ENCODE measurements at regions not wholly inside any gene's neighbourhood (a gene's known extent, or its start where the extent isn't known, plus 50 kb on each side); places are given as distances from the start of the nearest gene placed in this dataset.
A peak's percentile ranks its signal among the peaks of the same experiment; 100 is the strongest.
"Not testable (repeated sequence)": the region's sequence is repeated elsewhere in the genome, so short reads cannot be mapped to it uniquely, and the experiment has no call there.

- Histone ChIP-seq H3K9ac (ENCODE audit: low read depth, low read length) (peak overlapping the region; percentile 70; the same call in 1 of the 2 replicates), H3K4me3 (ENCODE audit: low read length) (peak overlapping the region; percentile 55; the same call in 1 of the 2 replicates), H3K27ac (ENCODE audit: low read length) (no peak overlapping the region), H3K9me3 (ENCODE audit: insufficient read depth, low read depth, low read length) (no peaks in the 10 kb centered on the region), H3K27me3 (ENCODE audit: insufficient read depth, low read length) (no peaks in the 10 kb centered on the region), H3K36me3 (ENCODE audit: insufficient read depth, low read depth, low read length) (no peaks in the 10 kb centered on the region), H3K4me1 (ENCODE audit: insufficient read depth, low read length) (peaks cover 18% of the 10 kb centered on the region)
Observed at GRCh38 chr2:44087036-44087713, 81.5 kb upstream of the PPM1B start.

GRCh38 chr2:44087714-44088092 lies 81.0 kb upstream of the PPM1B start:
- Histone ChIP-seq H3K27me3 (ENCODE audit: insufficient read depth, low read length) (no peaks in the 10 kb centered on the region), H3K4me1 (ENCODE audit: insufficient read depth, low read length) (peaks cover 18% of the 10 kb centered on the region), H3K9me3 (ENCODE audit: insufficient read depth, low read depth, low read length) (no peaks in the 10 kb centered on the region), H3K36me3 (ENCODE audit: insufficient read depth, low read depth, low read length) (no peaks in the 10 kb centered on the region), H3K9ac (ENCODE audit: low read depth, low read length) (peak overlapping the region; percentile 70; the same call in 1 of the 2 replicates), H3K27ac (ENCODE audit: low read length) (no peak overlapping the region), H3K4me3 (ENCODE audit: low read length) (peak overlapping the region; percentile 55; the same call in 1 of the 2 replicates)

- peaks cover 11% of the 10 kb centered on the region for H3K4me1 ChIP-seq (ENCODE audit: insufficient read depth, low read length)
- H3K27ac ChIP-seq (ENCODE audit: low read length); H3K36me3 ChIP-seq (ENCODE audit: insufficient read depth, low read depth, low read length); H3K9me3 ChIP-seq (ENCODE audit: insufficient read depth, low read depth, low read length); H3K27me3 ChIP-seq (ENCODE audit: insufficient read depth, low read length); H3K4me3 ChIP-seq (ENCODE audit: low read length); H3K9ac ChIP-seq (ENCODE audit: low read depth, low read length): not testable (repeated sequence)
Observed at GRCh38 chr2:44092519-44092918, 76.2 kb upstream of the PPM1B start.

GRCh38 chr2:44093970-44094369 lies 74.7 kb upstream of the PPM1B start:
- Histone ChIP-seq H3K27ac (ENCODE audit: low read length) (no peak overlapping the region), H3K9me3 (ENCODE audit: insufficient read depth, low read depth, low read length) (no peaks in the 10 kb centered on the region), H3K36me3 (ENCODE audit: insufficient read depth, low read depth, low read length) (no peaks in the 10 kb centered on the region), H3K9ac (ENCODE audit: low read depth, low read length) (no peak overlapping the region), H3K4me3 (ENCODE audit: low read length) (no peak overlapping the region), H3K27me3 (ENCODE audit: insufficient read depth, low read length) (no peaks in the 10 kb centered on the region), H3K4me1 (ENCODE audit: insufficient read depth, low read length) (no peaks in the 10 kb centered on the region)

- Histone ChIP-seq H3K9me3 (ENCODE audit: insufficient read depth, low read depth, low read length) (no peaks in the 10 kb centered on the region), H3K27ac (ENCODE audit: low read length) (no peak overlapping the region), H3K9ac (ENCODE audit: low read depth, low read length) (no peak overlapping the region), H3K4me1 (ENCODE audit: insufficient read depth, low read length) (no peaks in the 10 kb centered on the region), H3K27me3 (ENCODE audit: insufficient read depth, low read length) (no peaks in the 10 kb centered on the region), H3K36me3 (ENCODE audit: insufficient read depth, low read depth, low read length) (no peaks in the 10 kb centered on the region), H3K4me3 (ENCODE audit: low read length) (no peak overlapping the region)
Observed at GRCh38 chr2:44097322-44097907, 71.3 kb upstream of the PPM1B start.

GRCh38 chr2:44098050-44098449 lies 70.6 kb upstream of the PPM1B start:
- H3K9me3 ChIP-seq (ENCODE audit: insufficient read depth, low read depth, low read length) = no peaks in the 10 kb centered on the region
- H3K4me3 ChIP-seq (ENCODE audit: low read length) = no peak overlapping the region
- no peaks in the 10 kb centered on the region for H3K4me1 ChIP-seq (ENCODE audit: insufficient read depth, low read length)
- no peaks in the 10 kb centered on the region for H3K36me3 ChIP-seq (ENCODE audit: insufficient read depth, low read depth, low read length)
- no peak overlapping the region for H3K27ac ChIP-seq (ENCODE audit: low read length)
- H3K27me3 ChIP-seq (ENCODE audit: insufficient read depth, low read length) = no peaks in the 10 kb centered on the region
- no peak overlapping the region for H3K9ac ChIP-seq (ENCODE audit: low read depth, low read length)

GRCh38 chr2:44098891-44099290 lies 69.8 kb upstream of the PPM1B start:
- Histone ChIP-seq H3K4me3 (ENCODE audit: low read length) (no peak overlapping the region), H3K9ac (ENCODE audit: low read depth, low read length) (no peak overlapping the region)

GRCh38 chr2:44100351-44100750 lies 68.3 kb upstream of the PPM1B start:
- no peaks in the 10 kb centered on the region for H3K36me3 ChIP-seq (ENCODE audit: insufficient read depth, low read depth, low read length)
- no peaks in the 10 kb centered on the region for H3K4me1 ChIP-seq (ENCODE audit: insufficient read depth, low read length)
- H3K27ac ChIP-seq (ENCODE audit: low read length) = no peak overlapping the region
- no peak overlapping the region for H3K4me3 ChIP-seq (ENCODE audit: low read length)
- H3K9ac ChIP-seq (ENCODE audit: low read depth, low read length) = no peak overlapping the region
- no peaks in the 10 kb centered on the region for H3K9me3 ChIP-seq (ENCODE audit: insufficient read depth, low read depth, low read length)
- H3K27me3 ChIP-seq (ENCODE audit: insufficient read depth, low read length) = no peaks in the 10 kb centered on the region

More at GRCh38 chr2:44098891-44099290, 69.8 kb upstream of the PPM1B start:
- Histone ChIP-seq H3K9me3 (ENCODE audit: insufficient read depth, low read depth, low read length) (no peaks in the 10 kb centered on the region), H3K36me3 (ENCODE audit: insufficient read depth, low read depth, low read length) (no peaks in the 10 kb centered on the region), H3K4me1 (ENCODE audit: insufficient read depth, low read length) (no peaks in the 10 kb centered on the region), H3K27me3 (ENCODE audit: insufficient read depth, low read length) (no peaks in the 10 kb centered on the region), H3K27ac (ENCODE audit: low read length) (no peak overlapping the region)

GRCh38 chr2:44101246-44101645 lies 67.4 kb upstream of the PPM1B start:
- Histone ChIP-seq H3K4me1 (ENCODE audit: insufficient read depth, low read length) (no peaks in the 10 kb centered on the region), H3K36me3 (ENCODE audit: insufficient read depth, low read depth, low read length) (no peaks in the 10 kb centered on the region), H3K9ac (ENCODE audit: low read depth, low read length) (no peak overlapping the region), H3K9me3 (ENCODE audit: insufficient read depth, low read depth, low read length) (no peaks in the 10 kb centered on the region), H3K27ac (ENCODE audit: low read length) (no peak overlapping the region), H3K27me3 (ENCODE audit: insufficient read depth, low read length) (no peaks in the 10 kb centered on the region), H3K4me3 (ENCODE audit: low read length) (no peak overlapping the region)

GRCh38 chr2:44102790-44103562 lies 65.7 kb upstream of the PPM1B start:
- no peaks in the 10 kb centered on the region for H3K27me3 ChIP-seq (ENCODE audit: insufficient read depth, low read length)
- no peaks in the 10 kb centered on the region for H3K36me3 ChIP-seq (ENCODE audit: insufficient read depth, low read depth, low read length)
- no peak overlapping the region for H3K27ac ChIP-seq (ENCODE audit: low read length)

GRCh38 chr2:44103639-44104038 lies 65.0 kb upstream of the PPM1B start:
- Histone ChIP-seq H3K27me3 (ENCODE audit: insufficient read depth, low read length) (no peaks in the 10 kb centered on the region), H3K36me3 (ENCODE audit: insufficient read depth, low read depth, low read length) (no peaks in the 10 kb centered on the region)

More at GRCh38 chr2:44102790-44103562, 65.7 kb upstream of the PPM1B start:
- H3K9ac ChIP-seq (ENCODE audit: low read depth, low read length) = no peak overlapping the region
- no peaks in the 10 kb centered on the region for H3K9me3 ChIP-seq (ENCODE audit: insufficient read depth, low read depth, low read length)
- H3K4me3 ChIP-seq (ENCODE audit: low read length) = no peak overlapping the region
- no peaks in the 10 kb centered on the region for H3K4me1 ChIP-seq (ENCODE audit: insufficient read depth, low read length)

GRCh38 chr2:44104855-44105271 lies 63.8 kb upstream of the PPM1B start:
- H3K4me1 ChIP-seq (ENCODE audit: insufficient read depth, low read length) = no peaks in the 10 kb centered on the region

More at GRCh38 chr2:44103639-44104038, 65.0 kb upstream of the PPM1B start:
- H3K4me1 ChIP-seq (ENCODE audit: insufficient read depth, low read length) = no peaks in the 10 kb centered on the region
- no peak overlapping the region for H3K4me3 ChIP-seq (ENCODE audit: low read length)
- H3K9ac ChIP-seq (ENCODE audit: low read depth, low read length) = no peak overlapping the region
- H3K27ac ChIP-seq (ENCODE audit: low read length) = no peak overlapping the region
- H3K9me3 ChIP-seq (ENCODE audit: insufficient read depth, low read depth, low read length) = no peaks in the 10 kb centered on the region

More at GRCh38 chr2:44104855-44105271, 63.8 kb upstream of the PPM1B start:
- no peak overlapping the region for H3K27ac ChIP-seq (ENCODE audit: low read length)
- no peaks in the 10 kb centered on the region for H3K9me3 ChIP-seq (ENCODE audit: insufficient read depth, low read depth, low read length)
- H3K9ac ChIP-seq (ENCODE audit: low read depth, low read length) = no peak overlapping the region
- no peaks in the 10 kb centered on the region for H3K36me3 ChIP-seq (ENCODE audit: insufficient read depth, low read depth, low read length)
- no peaks in the 10 kb centered on the region for H3K27me3 ChIP-seq (ENCODE audit: insufficient read depth, low read length)
- H3K4me3 ChIP-seq (ENCODE audit: low read length) = no peak overlapping the region

Data from iPS-20b (cell line).